T-cell (primary cell): ENCODE measurements at regions not wholly inside any gene's neighbourhood (a gene's known extent, or its start where the extent isn't known, plus 50 kb on each side); places are given as distances from the start of the nearest gene placed in this dataset.
"Not testable (repeated sequence)": the region's sequence is repeated elsewhere in the genome, so short reads cannot be mapped to it uniquely, and the experiment has no call there.

Source experiments
- ATAC-seq, 4 experiments: fragments of 200-7000 bp in 3 of 4; fragments of 150-1000 bp in 1 of 4; cut with Tn5 transposase; replicated peaks in 1 of 4; 1 replicate in 3 of 4; 2 replicates in 1 of 4; pipeline ENCODE4 v1.10.0; 2021; ENCODE audit warnings: moderate library complexity in 3 of 4, mild to moderate bottlenecking in 2 of 4, moderate number of reproducible peaks in 1 of 4
- CTCF ChIA-PET, 2 donors: fragments of 300-600 bp; sonication (Branson Sonifier 250); formaldehyde crosslinking; loops; one replicate each; lab custom pipeline; 2022; ENCODE audit warnings: antibody characterized with exemption in 2 of 2; lab: Charles Lee
- POLR2A ChIA-PET, 2 donors: fragments of 300-600 bp; sonication (Branson Sonifier 250); formaldehyde crosslinking; loops; one replicate each; lab custom pipeline; 2022; ENCODE audit warnings: antibody characterized with exemption in 2 of 2; lab: Charles Lee
- DNase-seq, 35 experiments: peaks; one replicate each; pipeline versions ENCODE4 v3.0.0 to v3.0.0-alpha.2; 2013 to 2023
- H3K27ac ChIP-seq: one replicate; pipeline ENCODE4 v1.5.1; 2013; ENCODE audit warnings: low read length
- H3K27me3 ChIP-seq, 2 experiments: replicated peaks in 1 of 2; 1 replicate in 1 of 2; 2 replicates in 1 of 2; pipeline versions ENCODE4 v1.6.1 to v1.7.0; 2013; ENCODE audit warnings: low read length in 1 of 2, mixed read lengths in 1 of 2; ENCODE audit not compliant: control insufficient read depth in 2 of 2, insufficient read depth in 2 of 2; ENCODE audit errors: extremely low read depth in 1 of 2
- H3K36me3 ChIP-seq, 2 donors: 1 replicate in 1 of 2; 2 replicates in 1 of 2; pipeline versions ENCODE4 v1.6.1 to v1.7.0; 2013; ENCODE audit warnings: low read length in 1 of 2; ENCODE audit not compliant: control insufficient read depth in 2 of 2, insufficient read depth in 1 of 2; ENCODE audit errors: extremely low read depth in 1 of 2
- H3K4me1 ChIP-seq, 2 experiments: 1 replicate in 1 of 2; 2 replicates in 1 of 2; pipeline versions ENCODE4 v1.6.1 to v1.7.0; 2013; ENCODE audit warnings: low read length in 2 of 2, mixed read lengths in 1 of 2; ENCODE audit not compliant: insufficient read depth in 2 of 2, control insufficient read depth in 1 of 2; ENCODE audit errors: extremely low read depth in 1 of 2
- H3K4me3 ChIP-seq, 2 donors: 1 replicate in 1 of 2; 2 replicates in 1 of 2; pipeline versions ENCODE4 v1.5.1 to v1.7.0; 2013; ENCODE audit warnings: mild to moderate bottlenecking in 2 of 2, low read length in 1 of 2, moderate library complexity in 1 of 2; ENCODE audit not compliant: control insufficient read depth in 1 of 2; ENCODE audit errors: extremely low read depth in 1 of 2
- H3K9me3 ChIP-seq: 2 replicates; pipeline ENCODE4 v1.7.0; 2013
- H3K27ac Mint-ChIP-seq, 2 donors: one replicate each; pipeline ENCODE4 v1.8.0; 2020 to 2021; ENCODE audit warnings: mild to moderate bottlenecking in 2 of 2, mixed read lengths in 2 of 2
- H3K27me3 Mint-ChIP-seq, 2 donors: one replicate each; pipeline ENCODE4 v1.8.0; 2021 to 2022; ENCODE audit warnings: mixed read lengths in 2 of 2
- H3K36me3 Mint-ChIP-seq: one replicate; pipeline ENCODE4 v1.8.0; 2021; ENCODE audit warnings: mixed read lengths
- H3K4me1 Mint-ChIP-seq, 3 donors: one replicate each; pipeline ENCODE4 v1.8.0; 2020 to 2022; ENCODE audit warnings: mixed read lengths in 3 of 3, mild to moderate bottlenecking in 1 of 3
- H3K4me3 Mint-ChIP-seq, 3 donors: one replicate each; pipeline ENCODE4 v1.8.0; 2020 to 2022; ENCODE audit warnings: mild to moderate bottlenecking in 3 of 3, mixed read lengths in 3 of 3, moderate library complexity in 3 of 3
- H3K9me3 Mint-ChIP-seq, 3 donors: one replicate each; pipeline ENCODE4 v1.8.0; 2020 to 2022; ENCODE audit warnings: mixed read lengths in 3 of 3
- WGBS: methylation state at CpG from one replicate; pipeline ENCODE4 v1.1.5; 2013; ENCODE audit warnings: missing lambda C conversion rate; ENCODE audit not compliant: insufficient coverage; 5-methylcytosine and 5-hydroxymethylcytosine counted together

DNA sequence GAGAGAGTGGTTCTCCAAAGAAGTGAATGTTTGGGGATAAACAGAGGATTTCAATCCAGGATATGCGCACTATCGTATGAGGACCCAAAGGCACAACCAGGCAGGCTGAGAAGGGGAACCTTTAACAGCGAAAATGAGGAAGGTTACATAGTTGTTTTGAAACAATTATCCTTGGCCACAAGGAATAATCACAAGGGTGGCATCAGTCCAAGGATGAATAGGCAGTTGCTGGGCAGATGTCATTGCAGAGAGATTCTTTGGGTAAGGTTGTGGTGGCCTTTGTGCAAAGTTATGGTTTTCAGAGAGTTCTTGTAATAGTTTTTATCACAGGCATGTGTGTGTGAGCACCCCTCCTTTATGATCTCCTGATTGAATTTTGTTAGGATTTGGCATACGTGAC is 58.9 kb upstream of the NBPF20 start:
- H3K27me3 ChIP-seq, H3K4me1 Mint-ChIP-seq, H3K27ac Mint-ChIP-seq, H3K4me3 Mint-ChIP-seq, H3K4me3 ChIP-seq, H3K27me3 Mint-ChIP-seq, H3K36me3 Mint-ChIP-seq, DNase-seq, H3K4me1 ChIP-seq, H3K36me3 ChIP-seq, H3K27ac ChIP-seq, CTCF ChIA-PET, H3K9me3 ChIP-seq, ATAC-seq, H3K9me3 Mint-ChIP-seq, POLR2A ChIA-PET: not testable (repeated sequence)
- no CpG with 5 or more reads among the region's 4 CpGs for WGBS

DNA sequence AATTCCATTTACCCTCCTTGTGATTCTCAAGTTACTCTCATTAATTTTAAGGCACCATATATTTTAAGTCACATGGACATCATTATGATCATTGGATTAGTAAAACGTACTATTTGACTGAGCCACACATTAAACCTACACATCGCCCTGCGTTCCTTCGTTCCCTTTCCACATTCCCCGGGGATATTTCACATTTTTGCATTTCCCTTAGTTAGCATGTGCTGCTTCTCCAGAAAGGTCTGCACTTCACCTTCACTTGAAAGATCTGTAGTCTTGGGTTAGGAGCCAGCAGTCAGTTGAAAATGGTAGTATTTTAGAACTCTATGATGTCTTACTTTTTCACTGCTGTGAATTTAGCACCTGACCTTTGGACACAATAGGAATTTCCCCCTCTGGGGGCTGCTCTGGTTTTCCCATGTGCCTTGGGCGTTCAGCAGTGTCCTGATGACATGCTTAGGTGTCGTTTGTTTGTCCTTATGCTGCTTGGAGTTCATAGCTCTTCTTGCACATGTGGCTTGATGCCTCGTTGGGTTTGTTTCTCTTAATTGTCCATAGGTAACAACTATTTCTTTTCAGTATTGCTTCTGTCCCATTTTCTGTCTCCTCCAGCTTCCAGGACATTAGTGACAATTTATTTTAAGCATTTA is 56.9 kb upstream of the NBPF20 start:
- POLR2A ChIA-PET, ATAC-seq, H3K4me3 Mint-ChIP-seq, H3K4me3 ChIP-seq, H3K4me1 ChIP-seq, H3K36me3 Mint-ChIP-seq, H3K27me3 ChIP-seq, H3K27me3 Mint-ChIP-seq, H3K9me3 ChIP-seq, CTCF ChIA-PET, H3K27ac Mint-ChIP-seq, DNase-seq, H3K36me3 ChIP-seq, H3K9me3 Mint-ChIP-seq, H3K4me1 Mint-ChIP-seq, H3K27ac ChIP-seq: not testable (repeated sequence)
- 0% methylated on average over 1 of the region's 8 CpGs for WGBS

DNA sequence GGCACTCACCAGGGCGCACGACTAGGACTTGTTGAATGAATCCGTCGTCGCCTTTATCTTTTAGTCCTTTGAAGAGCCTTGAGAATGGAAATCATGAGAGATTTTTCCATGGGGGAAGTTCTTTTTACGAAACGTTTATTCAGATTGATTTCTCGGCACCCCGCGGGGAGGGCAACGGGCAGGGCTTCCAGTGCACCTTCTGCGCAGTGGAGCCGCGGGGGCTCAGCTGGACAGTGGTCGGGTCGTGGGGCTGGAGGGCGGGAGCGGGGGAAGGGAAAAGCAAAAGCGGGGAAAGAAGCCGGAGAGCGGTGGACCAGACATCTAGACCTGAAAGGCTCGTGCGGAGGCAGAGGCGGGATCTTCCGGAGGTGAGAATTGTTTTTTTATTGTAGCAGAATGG is 50.6 kb upstream of the NBPF20 start:
- H3K36me3 ChIP-seq, H3K27ac Mint-ChIP-seq, DNase-seq, H3K27ac ChIP-seq, H3K4me1 ChIP-seq, H3K4me1 Mint-ChIP-seq, POLR2A ChIA-PET, H3K36me3 Mint-ChIP-seq, CTCF ChIA-PET, ATAC-seq, H3K4me3 ChIP-seq, H3K9me3 Mint-ChIP-seq, H3K9me3 ChIP-seq: not testable (repeated sequence)
- Mint-ChIP-seq H3K27me3 (peaks cover 9 to 12% of the 10 kb centered on the region in 2 donors), H3K4me3 (peak overlapping the region; percentile 25 to 70 (median 31))
- 2% methylated on average over 9 of the region's 25 CpGs for WGBS
- peaks cover 0 to 18% of the 10 kb centered on the region in 2 experiments for H3K27me3 ChIP-seq

DNA sequence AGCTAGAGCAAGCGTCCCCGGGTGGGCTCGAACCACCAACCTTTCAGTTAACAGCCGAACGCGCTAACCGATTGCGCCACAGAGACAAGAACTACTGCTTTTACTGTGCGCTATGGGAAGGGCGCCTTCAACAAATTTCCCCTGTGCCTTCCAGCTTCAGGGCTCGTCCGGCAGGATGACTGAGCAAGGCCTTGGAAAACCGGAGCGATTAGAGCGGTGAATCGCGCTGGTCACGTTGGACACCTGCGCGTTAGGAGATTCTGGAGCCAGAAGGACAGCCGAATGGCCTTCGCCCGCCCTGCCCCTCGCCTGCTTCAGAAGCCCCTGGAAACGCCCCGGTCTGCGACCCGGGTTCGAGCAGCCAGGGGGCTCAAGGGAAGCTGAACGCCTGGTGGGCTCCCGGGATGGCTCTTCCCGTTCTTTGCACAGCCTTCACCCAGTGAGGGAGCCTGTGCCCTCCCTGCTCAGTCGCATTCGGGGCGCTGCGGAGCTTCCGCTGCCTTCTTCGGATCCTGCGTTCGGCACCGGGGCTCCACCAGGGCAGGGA is 50.0 kb upstream of the NBPF20 start:
- H3K9me3 ChIP-seq, POLR2A ChIA-PET, H3K27ac ChIP-seq, H3K27ac Mint-ChIP-seq, H3K36me3 ChIP-seq, H3K4me3 ChIP-seq, CTCF ChIA-PET, H3K36me3 Mint-ChIP-seq, H3K9me3 Mint-ChIP-seq, H3K4me1 Mint-ChIP-seq, ATAC-seq, H3K4me1 ChIP-seq: not testable (repeated sequence)
- 17% methylated on average over 5 of the region's 41 CpGs for WGBS
- H3K27me3 ChIP-seq, result peaks cover 0 to 18% of the 10 kb centered on the region in 2 experiments
- DNase-seq, result peak in 1 of 35 experiments; percentile 8
- Mint-ChIP-seq H3K27me3 (peaks cover 9 to 12% of the 10 kb centered on the region in 2 donors), H3K4me3 (peak overlapping the region; percentile 25 to 70 (median 51))
